ENCODE measurements at regions not wholly inside any gene's neighbourhood (a gene's known extent, or its start where the extent isn't known, plus 50 kb on each side); places are given as distances from the start of the nearest gene placed in this dataset.

DNA sequence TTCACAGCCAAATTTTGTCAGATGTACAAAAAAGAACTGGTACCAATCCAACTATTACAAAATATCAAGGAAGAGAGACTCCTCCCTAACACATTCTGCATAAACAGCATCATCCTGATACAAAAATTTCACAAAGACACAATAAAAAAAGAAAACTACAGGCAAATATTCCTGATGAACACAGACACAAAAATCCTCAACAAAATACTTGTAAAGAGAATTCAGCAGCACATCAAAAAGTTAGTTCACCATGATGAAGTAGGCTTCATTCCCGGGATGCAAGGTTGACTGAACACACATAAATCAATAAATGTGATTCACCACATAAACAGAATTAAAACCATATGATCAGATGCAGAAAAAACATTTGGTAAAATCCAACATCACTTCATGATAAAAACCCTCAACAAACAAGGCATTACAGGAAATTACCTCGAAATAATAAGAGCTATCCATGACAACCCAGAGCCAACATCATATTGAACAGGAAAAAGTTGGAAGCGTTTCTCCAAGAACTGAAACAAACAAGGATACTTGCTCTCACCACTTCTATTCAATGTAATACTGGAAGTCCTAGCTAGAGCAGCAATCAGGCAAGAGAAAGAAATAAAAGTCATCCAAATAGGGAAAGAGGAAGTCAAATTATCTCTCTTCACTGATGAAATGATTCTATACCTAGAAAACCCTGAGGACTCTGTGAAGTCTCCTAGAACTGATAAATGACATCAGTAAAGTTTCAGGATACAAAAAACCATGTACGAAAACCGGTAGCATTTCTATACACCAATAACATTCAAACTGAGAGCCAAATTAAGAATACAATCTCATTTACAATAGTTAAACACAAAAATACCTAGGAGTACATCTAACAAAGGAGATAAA lies 223.1 kb downstream of the REEP3 start:
- peak; percentile 35 for DNase-seq (ENCODE audit: low read depth)

DNA sequence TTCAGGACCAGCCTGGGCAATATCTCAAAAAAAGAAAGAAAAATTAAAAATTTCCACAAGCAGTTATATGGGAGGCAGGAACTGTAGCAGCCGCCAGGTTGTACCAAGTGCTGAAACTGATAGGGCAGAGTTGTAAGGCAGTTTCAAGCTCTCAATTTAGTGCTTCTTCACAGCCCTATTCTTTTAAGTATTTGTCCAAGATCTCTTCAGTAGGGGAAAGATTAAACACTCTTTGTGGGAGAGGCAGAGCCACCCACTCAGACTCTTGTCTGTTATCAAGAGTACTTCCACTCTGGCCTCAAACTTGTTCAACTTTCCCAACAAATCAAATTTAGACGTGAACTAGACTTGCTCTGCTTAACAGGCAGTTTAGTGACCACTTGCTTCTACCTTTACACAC lies 228.7 kb downstream of the REEP3 start:
- DNase-seq (ENCODE audit: low read depth): no peak

DNA sequence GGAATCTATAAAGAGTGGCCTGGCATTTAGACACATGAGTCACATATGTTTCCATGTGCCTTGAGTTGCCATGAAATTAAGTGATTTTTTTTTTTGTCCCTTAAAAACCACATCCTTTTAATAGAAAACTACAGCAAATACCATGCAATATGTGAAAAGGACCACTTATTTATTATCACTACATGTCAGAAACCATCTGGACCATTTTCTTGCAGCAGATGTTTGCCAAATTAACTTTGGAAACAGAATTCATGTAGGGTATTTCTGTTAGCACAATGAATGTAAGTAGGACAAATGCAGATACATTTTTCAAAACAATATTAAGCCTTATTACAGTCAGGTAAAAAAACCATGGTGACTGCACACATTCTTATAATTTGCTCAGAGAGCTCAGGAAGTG lies 230.6 kb downstream of the REEP3 start:
- no peak for DNase-seq (ENCODE audit: low read depth)

DNA sequence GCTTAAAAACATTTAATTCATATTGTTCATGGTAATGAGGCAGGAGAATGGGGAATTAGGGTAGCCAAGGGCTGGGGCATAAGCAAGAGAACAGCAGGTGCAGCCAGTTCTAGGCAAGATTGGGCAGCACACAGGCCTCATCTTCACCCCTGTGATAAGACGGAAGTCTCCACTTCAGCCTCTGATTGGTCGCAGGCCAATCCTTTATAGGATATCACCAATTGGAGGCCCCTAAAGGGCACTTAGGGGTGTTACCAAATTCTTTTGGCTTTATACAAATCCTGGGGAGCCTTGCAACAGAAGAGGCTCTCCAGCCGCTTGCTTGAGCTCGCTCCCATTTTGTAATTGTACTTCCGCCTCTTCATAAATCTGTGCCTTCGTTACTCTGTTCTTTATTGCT lies 231.1 kb downstream of the REEP3 start:
- DNase-seq (ENCODE audit: low read depth): no peak

DNA sequence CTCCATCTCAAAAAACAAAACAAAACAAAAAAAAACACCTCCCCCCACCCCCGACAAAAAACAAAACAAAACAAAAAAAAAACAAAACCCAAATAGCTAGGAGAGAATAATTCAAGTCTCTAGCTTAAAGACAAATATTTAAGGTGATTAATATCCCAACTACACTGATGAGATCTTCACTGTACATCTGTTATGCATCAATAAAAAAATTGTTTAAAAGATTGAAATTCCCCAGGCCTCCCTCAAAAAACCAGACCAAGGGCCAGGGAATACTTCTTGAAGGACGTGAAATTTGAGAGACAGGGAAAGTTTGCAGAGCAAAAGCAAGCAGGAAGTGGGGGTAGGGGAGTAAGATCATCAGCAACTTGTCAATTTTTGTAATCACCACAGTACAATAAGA lies 232.6 kb downstream of the REEP3 start:
- DNase-seq (ENCODE audit: low read depth): no peak

DNA sequence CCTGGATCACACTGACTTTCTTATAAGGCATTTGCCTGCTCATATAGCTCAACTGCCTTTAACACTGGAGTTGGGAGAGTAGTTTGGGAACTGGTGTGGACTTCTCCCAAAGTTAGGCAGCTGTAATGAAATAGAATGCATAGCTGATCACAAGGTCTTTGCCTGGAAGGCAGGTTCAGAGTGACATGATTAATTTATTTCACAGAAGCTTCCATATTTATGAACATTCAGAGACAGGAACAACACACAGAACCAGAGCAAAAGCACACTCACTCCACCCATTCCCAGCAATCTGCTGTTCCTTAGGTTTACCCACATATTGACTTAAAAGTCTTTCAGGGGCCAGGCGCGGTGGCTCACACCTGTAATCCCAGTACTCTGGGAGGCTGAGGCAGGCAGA lies 234.2 kb downstream of the REEP3 start:
- no peak for DNase-seq (ENCODE audit: low read depth)

DNA sequence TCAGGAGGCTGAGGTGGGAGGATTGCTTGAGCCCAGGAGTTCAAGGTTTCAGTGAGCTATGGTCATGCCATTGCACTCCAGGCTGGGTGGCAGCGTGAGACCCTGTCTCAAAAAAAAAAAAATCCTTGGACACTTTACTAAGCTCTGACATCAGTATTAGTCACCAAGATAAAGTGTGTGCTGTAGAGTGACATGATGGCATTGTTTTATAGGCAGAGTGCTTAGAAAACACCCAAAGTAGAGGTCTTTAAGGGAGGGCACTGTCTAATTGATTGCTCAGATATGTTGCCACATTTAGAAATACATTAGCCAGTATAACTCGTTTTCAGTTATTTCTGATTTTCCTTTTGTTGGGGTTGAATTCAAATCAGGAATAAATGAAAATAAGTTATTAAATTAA lies 235.9 kb downstream of the REEP3 start:
- DNase-seq (ENCODE audit: low read depth): no peak

DNA sequence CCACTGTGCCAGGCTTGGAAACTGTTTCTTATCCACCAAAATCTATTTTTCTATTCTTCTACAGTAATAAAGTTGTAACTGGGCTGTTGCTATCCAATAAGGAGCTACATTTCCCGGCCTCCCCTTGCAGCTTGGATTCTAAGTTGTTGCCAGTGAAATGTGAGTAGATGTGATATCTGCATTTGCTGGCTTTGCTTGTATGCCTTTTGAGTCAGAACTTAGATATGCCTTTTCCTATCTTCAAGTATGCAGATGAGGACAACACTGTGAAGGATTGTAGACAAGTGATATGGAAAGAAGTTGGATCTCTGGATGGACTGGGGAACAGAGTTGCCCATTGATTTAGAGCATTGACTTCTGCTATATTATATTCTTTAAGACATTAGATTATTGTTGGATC lies 236.9 kb downstream of the REEP3 start:
- DNase-seq (ENCODE audit: low read depth): no peak

DNA sequence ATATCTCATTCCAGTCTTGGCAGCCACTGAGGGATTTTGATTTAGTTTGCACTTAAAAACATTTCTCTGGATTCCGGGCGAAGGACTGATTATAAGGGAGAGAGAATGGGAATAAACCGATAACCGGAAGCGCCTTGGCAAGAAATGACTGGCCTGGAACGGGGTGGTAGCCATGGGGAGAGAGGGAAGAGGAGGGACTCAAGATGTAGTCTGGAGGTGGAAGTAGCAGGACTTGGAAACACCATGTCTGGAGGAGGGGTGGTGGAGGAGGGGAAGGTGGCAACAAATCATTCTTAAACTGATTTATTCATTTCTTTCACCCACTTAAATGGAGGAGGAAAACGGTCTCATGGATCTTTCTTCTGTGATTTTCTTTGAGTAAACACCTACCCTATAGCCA lies 238.1 kb downstream of the REEP3 start:
- no peak for DNase-seq (ENCODE audit: low read depth)

DNA sequence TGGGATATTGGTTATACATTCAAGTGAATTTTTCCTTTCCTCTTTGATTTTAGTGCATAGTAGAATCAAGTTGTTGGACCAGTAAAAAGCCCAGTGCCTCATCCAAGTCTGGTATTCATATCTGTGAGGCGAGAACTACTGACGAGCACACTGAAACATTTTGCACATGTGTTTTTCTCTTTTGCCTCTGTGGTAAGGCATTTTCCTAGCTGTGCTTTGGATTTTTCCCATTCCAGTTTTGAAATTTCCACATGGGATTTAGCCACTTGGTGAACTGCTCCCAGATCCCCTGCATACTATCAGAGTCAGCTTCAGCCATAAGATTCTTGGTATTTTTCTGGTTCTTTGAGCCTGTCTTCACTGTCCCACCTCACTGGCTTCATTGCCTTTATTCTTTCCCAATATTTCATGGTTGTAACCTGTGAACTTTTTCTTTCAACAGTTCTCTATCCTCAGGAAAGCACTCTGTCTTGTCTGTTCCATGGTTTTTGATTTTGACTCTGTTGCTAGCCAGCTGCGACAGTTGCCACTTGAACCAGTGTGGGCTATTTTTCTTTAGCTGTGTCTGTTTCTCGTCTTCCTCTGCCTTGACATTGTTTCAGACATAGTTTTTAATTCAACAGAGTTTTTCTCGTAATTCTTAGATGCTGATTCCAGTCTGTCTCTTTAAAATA lies 239.0 kb downstream of the REEP3 start:
- DNase-seq (ENCODE audit: low read depth): no peak

DNA sequence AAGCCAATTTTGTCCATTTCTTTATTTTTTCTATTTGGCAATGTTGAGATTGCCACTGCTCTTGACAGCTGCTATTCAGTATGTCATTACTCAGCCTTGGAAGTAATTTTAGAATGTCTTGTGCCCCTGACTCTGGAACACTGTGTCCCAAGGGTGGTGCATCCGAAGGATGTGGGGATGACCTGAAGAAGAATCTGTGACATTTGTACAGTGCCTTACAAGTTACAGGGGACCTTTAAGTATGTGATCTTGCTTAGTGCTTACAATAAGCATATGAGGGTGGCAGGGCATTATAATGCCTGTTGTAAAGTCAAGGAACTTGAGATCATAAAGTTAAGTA lies 239.5 kb downstream of the REEP3 start:
- no peak for DNase-seq (ENCODE audit: low read depth)

DNA sequence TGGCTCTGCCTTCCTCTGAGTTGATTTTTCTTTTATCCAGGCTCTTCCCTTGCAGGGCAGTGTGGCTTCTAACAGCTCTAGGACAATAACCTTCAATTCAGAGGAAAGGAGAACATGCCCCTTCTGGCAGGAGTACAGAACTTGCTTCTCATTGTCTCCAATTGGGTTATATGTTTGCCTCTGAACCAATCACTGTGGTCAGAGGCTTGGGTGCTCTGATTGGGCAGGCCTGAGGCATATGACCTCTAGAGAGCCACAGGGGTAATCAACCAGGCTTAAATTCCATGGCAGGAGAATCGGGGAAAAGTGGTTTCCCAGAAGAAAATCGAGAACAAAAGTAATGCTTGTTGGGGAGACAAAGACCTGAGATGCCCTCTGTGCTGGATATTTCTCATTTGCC lies 240.0 kb downstream of the REEP3 start:
- DNase-seq (ENCODE audit: low read depth): no peak

DNA sequence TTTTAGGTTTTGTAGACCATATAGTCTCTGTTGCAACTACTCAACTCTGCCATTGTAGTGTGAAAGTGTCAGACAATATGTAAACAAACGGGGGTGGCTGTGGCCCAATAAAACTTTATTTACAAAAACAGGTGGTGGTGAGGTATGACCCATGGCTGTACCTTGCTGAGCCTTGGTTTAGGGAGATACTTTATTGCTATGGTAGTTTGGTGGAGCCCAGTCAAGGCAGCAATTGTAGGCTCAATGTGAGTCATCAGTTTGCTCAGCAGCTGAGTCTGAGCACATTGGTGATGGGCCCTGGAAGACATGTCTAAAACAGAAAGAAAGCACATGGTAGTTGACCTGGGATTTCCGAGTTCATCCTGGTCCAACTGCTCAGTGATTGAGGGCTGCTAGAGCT lies 242.5 kb downstream of the REEP3 start:
- DNase-seq (ENCODE audit: low read depth): no peak

DNA sequence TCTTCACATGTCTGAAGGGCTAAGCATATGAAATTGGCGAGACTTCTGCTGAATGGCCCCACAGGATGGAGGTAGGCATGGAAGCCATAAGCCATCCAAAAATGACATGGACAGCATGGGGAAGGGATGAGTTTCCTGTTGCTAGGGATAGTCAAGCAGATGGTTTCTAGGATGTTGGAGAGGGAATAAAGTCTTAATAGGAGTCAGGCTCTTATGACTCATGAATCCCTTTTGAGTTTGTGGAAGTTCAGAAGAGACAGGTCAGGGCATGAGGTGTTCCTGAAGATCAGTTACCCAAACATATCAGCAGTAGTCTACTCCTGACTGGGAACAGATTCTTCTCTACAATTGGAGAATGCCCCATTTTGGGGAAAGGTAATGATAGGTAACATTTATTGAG lies 243.9 kb downstream of the REEP3 start:
- DNase-seq (ENCODE audit: low read depth): no peak

DNA sequence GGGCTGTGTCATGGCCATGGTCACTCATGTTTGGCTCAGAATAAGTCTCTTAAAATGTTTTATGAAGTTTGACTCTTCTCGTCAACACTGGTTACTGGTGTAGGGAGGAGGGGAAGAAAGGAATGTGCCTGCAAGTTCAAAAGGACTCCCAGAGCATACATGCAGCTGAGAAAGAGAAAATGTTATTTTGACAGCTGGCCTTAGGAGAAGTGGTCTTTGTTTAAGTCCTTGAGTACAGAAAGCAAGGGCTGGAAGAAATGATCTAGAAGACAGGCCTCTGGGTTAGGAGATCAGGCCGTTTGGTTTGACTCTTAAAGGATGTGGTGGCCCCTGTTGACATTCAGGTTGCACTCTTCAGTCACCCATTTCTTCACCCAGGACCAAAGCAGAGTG lies 245.5 kb downstream of the REEP3 start:
- DNase-seq (ENCODE audit: low read depth): no peak

DNA sequence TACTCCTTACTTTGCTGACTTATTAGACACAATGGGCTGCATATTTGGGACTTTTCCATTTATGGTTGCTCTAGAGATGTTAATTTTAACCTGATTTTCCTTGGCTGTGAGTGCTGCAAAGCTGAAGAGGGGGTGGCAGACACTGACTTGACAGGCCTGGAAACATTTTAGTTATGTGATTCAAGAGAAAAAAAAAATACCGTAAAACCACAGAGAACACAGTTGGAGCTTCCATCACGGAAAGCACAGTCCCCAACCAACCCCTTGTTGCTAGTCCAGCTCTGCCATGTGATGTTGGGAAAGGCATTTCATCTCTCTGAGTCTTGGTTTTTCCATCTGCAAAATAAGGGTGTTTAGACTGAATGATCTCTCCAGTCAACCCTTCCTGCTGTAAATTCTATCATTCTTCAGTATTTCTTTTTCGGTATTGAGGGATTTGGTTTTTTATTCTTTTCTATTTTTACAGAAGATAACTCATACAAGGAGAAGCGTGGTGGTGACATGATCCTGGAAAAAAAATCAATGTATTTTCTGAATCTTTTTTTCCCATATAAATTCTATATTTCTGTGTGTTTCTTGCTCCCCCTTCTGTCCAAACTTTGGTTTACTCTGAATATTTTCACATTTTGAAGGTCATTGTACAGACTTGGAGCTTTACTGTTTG lies 246.1 kb downstream of the REEP3 start:
- DNase-seq (ENCODE audit: low read depth): no peak

DNA sequence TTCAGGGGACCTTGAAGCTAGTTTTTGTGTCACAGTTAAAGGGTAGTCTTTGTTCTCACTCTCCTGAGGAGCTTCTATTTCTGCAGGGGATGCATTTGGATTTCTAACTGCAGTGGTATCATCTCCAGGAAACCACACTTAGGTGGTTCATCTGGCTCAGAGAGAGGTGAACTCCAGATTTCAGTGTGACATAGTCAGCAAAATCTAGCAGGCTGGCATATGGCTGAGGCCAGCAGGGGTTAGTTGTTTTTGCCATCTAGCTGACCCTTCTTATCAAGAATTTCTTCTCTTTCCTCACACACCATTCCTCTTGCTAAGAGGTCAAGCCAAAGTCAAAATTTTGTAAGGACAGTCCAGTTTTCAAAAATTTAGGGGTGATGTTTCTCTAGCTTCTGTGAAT lies 248.2 kb downstream of the REEP3 start:
- DNase-seq (ENCODE audit: low read depth): no peak

DNA sequence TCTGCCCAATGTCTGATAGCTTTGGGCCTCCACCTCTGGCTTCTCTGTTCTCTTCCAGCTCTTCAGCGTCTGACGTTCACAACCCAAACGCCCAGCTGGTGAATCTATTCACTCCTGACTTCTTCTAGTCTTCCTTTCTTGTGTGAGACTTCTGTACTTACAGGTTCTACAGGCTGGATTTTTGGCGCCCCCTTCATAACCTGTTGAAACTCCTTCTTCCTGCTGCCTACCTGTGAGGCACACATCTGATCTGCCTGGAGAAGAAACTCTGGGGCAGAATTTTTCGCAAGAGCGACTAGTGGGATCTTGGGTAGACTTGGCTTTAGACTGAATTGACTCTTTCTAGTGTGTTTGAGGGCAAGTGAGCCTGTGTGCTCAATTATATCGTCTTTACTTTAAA lies 249.3 kb downstream of the REEP3 start:
- no peak for DNase-seq (ENCODE audit: low read depth)

DNA sequence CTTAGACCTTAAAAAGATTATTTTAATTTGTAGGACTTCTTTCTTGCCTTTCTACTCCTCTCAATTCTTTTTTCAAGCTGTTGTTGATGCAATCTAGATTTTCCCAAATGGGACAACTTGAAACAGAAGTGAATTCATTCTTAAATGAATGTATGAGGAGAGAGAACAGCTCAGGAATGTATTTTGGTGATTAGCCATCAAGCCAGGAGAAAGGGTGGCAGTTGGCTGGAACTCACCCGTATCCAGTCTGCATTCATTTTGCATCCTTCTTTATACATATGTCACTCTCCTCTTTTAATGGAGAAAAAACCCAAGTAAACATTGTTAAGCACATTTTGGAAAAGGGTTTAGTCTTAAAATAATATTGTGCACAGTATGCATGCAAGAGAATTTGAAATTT lies 251.3 kb downstream of the REEP3 start:
- DNase-seq (ENCODE audit: low read depth): no peak

DNA sequence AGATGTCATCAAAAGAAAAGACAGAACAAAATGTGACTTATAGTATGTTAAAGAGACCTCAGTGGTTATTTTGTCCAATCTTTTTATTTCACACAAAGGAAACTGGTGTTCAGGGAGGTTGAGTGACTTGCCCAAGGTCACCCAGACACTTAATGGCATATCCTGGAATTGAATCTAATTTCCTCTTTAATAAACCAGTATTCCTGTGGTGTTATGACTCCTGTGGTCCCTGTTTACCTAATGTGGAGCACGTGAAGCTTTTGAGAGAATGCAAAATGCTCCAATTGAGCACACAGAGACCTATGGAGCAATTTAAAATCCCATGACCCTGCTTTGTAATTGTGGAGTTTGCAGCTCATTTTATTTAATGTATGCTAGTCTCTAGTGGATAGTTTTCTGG lies 251.9 kb downstream of the REEP3 start:
- no peak for DNase-seq (ENCODE audit: low read depth)

DNA sequence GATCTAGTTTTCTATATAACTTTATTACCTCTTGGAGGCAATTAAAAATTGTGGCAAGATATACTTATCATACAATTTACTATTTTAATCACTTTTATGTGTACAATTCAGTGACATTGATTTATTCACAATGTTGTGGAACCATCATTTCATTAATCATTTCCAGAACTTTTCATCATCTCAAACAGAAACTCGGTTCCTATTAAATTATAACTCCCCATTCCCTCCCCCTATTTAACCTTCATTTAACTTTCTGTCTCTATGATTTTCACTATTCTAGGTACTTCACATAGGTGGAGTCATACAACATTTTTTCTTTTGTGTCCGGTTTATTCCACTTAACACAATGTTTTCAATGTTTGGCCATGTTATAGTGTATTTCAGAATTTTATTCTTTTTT lies 252.8 kb downstream of the REEP3 start:
- DNase-seq (ENCODE audit: low read depth): no peak

DNA sequence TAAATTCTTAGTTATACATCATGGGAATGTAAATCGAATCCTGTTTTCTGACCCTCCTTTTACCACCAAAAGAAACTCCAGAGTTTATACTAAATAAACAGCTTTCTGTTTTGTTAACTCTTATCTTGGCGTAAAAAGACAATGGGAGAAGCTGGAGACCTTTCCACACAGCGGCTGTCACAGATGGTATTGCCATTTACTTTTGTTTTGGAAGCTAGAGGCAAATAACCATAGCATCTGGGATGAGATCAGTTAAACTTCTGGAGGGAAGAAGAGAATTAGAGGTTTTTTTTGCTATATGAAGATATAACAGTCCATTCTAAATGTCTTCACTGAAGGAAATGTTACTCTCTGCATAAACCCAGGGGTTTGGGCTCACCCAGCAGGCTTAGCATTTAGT lies 258.9 kb downstream of the REEP3 start:
- DNase-seq (ENCODE audit: low read depth): no peak

DNA sequence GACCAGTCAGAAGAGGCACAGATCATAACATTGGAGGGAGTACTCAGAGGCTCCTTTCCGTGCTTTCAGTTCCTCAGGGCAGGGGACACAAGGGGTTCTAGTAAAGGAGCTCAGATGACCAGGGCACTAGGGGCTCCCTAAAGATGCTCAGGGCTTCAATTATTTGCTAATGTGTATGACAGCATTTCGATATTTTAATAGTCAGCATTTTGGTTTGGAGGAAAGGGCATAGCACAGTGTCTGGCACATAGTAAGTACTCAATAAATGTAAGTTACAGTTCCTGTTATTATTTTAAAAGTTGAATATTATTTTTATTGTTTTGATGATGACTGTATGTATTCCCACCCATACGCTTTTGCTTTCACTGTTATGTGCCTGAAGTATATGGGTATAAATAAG lies 260.0 kb downstream of the REEP3 start:
- no peak for DNase-seq (ENCODE audit: low read depth)

Measured in HS-5 (cell line).